ENCODE measurements at regions not wholly inside any gene's neighbourhood (a gene's known extent, or its start where the extent isn't known, plus 50 kb on each side); places are given as distances from the start of the nearest gene placed in this dataset.

DNA sequence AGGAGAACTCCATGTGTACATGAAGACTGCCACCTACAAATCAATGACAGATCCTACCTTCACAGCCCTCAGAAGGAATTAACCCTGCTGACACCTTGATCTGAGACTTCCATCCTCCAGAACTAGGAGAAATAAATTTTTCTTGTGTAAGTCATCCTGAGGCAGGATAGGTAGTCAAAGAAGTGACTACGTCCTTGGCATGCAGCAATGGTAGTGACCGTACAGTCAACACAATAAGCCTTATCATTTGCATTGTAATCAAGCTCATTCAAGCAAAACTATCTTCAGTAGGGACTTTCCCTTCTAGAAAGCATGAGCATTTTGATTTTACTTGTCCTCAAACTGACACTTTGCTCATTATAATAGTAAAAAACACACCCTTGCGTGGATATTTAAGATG is 64.0 kb upstream of the KCNK1 start:
- no peak for TF ChIP-seq EZH2phosphoT487 (IDR thresholded peaks at IDR 0.05; ENCODE audit: low read depth, severe bottlenecking, unreplicated experiment)
- TF ChIP-seq, protein P1, sequence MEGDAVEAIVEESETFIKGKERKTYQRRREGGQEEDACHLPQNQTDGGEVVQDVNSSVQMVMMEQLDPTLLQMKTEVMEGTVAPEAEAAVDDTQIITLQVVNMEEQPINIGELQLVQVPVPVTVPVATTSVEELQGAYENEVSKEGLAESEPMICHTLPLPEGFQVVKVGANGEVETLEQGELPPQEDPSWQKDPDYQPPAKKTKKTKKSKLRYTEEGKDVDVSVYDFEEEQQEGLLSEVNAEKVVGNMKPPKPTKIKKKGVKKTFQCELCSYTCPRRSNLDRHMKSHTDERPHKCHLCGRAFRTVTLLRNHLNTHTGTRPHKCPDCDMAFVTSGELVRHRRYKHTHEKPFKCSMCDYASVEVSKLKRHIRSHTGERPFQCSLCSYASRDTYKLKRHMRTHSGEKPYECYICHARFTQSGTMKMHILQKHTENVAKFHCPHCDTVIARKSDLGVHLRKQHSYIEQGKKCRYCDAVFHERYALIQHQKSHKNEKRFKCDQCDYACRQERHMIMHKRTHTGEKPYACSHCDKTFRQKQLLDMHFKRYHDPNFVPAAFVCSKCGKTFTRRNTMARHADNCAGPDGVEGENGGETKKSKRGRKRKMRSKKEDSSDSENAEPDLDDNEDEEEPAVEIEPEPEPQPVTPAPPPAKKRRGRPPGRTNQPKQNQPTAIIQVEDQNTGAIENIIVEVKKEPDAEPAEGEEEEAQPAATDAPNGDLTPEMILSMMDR (IDR thresholded peaks at IDR 0.05; ENCODE audit: poor library complexity): no peak
